ENCODE measurements at regions not wholly inside any gene's neighbourhood (a gene's known extent, or its start where the extent isn't known, plus 50 kb on each side); places are given as distances from the start of the nearest gene placed in this dataset.

DNA sequence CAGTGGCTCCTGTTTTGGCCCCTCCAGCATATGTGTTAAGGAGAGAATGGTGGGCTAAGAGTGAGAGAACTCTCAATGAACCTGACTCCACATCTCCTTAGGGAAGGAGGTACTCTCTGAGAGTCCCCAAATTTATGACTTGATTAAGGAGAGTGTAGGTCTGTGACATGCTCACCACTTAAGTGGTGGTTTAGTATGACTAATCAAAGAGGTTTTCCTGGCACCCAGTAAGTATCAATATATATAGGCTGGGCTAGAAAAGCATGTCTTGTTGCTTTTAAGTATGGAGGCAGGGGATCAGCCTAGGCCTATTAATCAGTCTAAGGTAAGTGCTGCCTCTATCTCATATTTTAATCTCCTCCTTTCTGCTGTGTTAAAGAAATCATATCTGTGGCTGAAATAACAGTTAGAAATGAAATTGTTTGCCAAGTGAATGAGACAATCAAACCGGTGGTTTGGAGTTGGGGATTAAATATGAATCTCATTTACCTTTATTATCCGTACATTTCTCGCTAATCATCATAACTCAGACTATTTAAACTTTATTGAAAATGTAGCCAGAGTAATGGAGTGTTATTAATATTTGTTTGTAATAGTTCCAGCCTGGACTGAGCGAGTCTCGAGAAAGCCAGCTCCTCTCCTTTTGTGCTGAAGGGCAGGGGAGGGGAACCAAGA, 107.7 kb upstream of the MEIS1 start:
- Histone ChIP-seq H3K4me3 (ENCODE audit: low read length in 2 of 2) (no peak overlapping the region), H3K36me3 (ENCODE audit: insufficient read depth, low read length) (no peaks in the 10 kb centered on the region), H3K27me3 (ENCODE audit: insufficient read depth, low read length) (no peaks in the 10 kb centered on the region), H3K4me1 (ENCODE audit: insufficient read depth, low read length) (no peaks in the 10 kb centered on the region), H3K27ac (ENCODE audit: low read depth, low read length) (no peak overlapping the region), H3K9me3 (ENCODE audit: control insufficient read depth in 1 of 2, low read length in 2 of 2) (no peaks in the 10 kb centered on the region)
- Mint-ChIP-seq H3K27ac (no peak overlapping the region), H3K27me3 (no peaks in the 10 kb centered on the region), H3K4me1 (no peaks in the 10 kb centered on the region), H3K4me3 (no peak overlapping the region), H3K36me3 (no peaks in the 10 kb centered on the region), H3K9me3 (peaks cover 0 to 5% (median 2%) of the 10 kb centered on the region in 8 donors)
- DNase-seq = no peak
- CTCF ChIA-PET (ENCODE audit: partially characterized antibody) = no interaction called here
- POLR2A ChIA-PET (ENCODE audit: partially characterized antibody) = no interaction called here
- intact Hi-C loops (cut with micrococcal nuclease) = no loop called here

DNA sequence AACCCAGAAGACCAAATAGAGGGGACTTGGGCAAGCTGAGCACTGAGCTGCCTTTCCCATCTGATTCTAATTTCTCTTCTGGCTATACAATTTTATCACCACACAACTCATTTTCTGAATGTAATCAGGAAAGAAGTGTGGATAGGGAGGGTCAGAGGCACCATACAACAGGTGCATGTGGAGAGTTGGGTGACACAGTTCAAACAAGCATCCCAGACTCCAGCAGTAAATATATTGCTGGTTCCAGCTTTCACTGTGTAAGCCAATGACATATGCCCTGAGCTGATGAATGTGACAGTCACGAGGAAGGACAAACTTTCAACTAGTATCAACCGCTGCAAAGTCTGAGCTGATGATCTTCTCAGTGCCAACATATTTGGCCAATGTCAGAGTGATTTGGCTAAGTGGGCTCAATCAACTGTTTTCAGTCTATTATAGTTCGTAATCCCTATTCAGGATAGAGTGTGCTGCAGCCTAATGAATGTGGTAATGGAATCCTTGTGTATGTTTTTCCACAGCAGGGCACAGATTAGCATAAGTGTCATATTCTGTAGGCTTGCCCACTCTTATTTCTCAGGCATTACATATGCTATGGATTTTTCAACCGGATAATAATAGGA, 109.9 kb upstream of the MEIS1 start:
- ChIA-PET POLR2A (ENCODE audit: partially characterized antibody) (no interaction called here), CTCF (ENCODE audit: partially characterized antibody) (no interaction called here)
- no peaks in the 10 kb centered on the region for H3K9me3 ChIP-seq (ENCODE audit: control insufficient read depth in 1 of 2, low read length in 2 of 2)
- no peak overlapping the region for H3K4me3 ChIP-seq (ENCODE audit: low read length in 2 of 2)
- intact Hi-C loops (cut with micrococcal nuclease) = no loop called here
- Mint-ChIP-seq H3K27ac (no peak overlapping the region), H3K27me3 (no peaks in the 10 kb centered on the region), H3K36me3 (no peaks in the 10 kb centered on the region), H3K4me3 (no peak overlapping the region), H3K9me3 (peaks cover 0 to 5% (median 4%) of the 10 kb centered on the region in 8 donors), H3K4me1 (no peaks in the 10 kb centered on the region)
- H3K27me3 ChIP-seq (ENCODE audit: insufficient read depth, low read length) = no peaks in the 10 kb centered on the region
- DNase-seq = no peak
- no peaks in the 10 kb centered on the region for H3K36me3 ChIP-seq (ENCODE audit: insufficient read depth, low read length)
- H3K27ac ChIP-seq (ENCODE audit: low read depth, low read length) = no peak overlapping the region
- H3K4me1 ChIP-seq (ENCODE audit: insufficient read depth, low read length) = no peaks in the 10 kb centered on the region

DNA sequence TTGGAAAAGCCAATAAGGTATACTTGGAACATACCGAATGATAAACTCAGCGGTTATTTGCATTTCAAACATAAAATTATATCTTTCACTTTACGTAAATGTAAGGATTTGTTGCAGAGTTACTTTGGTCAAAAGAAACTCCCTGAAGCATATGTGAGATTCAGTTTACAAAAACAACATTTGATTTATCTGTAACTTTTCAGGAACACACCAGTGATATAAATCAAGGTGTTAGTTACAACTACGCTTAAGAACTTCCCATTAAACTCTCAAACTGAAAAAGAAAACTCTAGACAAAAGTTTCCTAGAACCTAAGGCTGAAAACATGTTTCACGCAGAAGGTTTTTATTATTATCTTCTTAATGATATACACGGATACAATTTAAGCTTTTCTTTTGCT, 110.6 kb upstream of the MEIS1 start:
- H3K4me1 ChIP-seq (ENCODE audit: insufficient read depth, low read length) = no peaks in the 10 kb centered on the region
- intact Hi-C loops (cut with micrococcal nuclease) = no loop called here
- no peak for DNase-seq
- no peaks in the 10 kb centered on the region for H3K36me3 ChIP-seq (ENCODE audit: insufficient read depth, low read length)
- H3K36me3 Mint-ChIP-seq = no peaks in the 10 kb centered on the region
- H3K27me3 ChIP-seq (ENCODE audit: insufficient read depth, low read length) = no peaks in the 10 kb centered on the region
- no peak overlapping the region for H3K4me3 Mint-ChIP-seq
- H3K27ac Mint-ChIP-seq = no peak overlapping the region
- CTCF ChIA-PET (ENCODE audit: partially characterized antibody) = no interaction called here
- no peaks in the 10 kb centered on the region for H3K4me1 Mint-ChIP-seq
- POLR2A ChIA-PET (ENCODE audit: partially characterized antibody) = no interaction called here
- H3K27ac ChIP-seq (ENCODE audit: low read depth, low read length) = no peak overlapping the region
- H3K9me3 Mint-ChIP-seq = peaks cover 0 to 5% (median 2%) of the 10 kb centered on the region in 8 donors
- no peak overlapping the region for H3K4me3 ChIP-seq (ENCODE audit: low read length in 2 of 2)
- H3K9me3 ChIP-seq (ENCODE audit: control insufficient read depth in 1 of 2, low read length in 2 of 2) = no peaks in the 10 kb centered on the region
- H3K27me3 Mint-ChIP-seq = no peaks in the 10 kb centered on the region

DNA sequence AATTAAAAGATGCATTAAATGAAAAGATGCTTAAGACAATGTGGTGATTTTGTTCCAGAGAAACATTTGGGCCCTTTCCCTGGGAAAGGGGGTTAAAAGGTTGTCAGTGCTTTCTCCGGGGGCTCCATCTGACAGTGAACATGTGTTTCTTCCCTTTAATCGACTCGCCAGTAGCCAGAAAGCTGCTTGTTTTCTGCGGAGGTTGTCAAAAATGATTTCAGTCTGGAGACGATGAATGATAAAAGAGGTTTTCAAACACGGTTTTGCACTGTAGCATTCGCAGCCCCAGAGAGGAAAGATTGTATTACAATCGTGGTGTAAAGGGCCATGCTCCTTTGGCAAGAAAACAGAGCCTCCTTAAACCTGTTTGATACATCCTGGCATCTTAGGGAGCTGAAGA, 111.5 kb upstream of the MEIS1 start:
- Mint-ChIP-seq H3K27me3 (no peaks in the 10 kb centered on the region), H3K4me3 (no peak overlapping the region), H3K9me3 (peaks cover 0 to 5% (median 3%) of the 10 kb centered on the region in 8 donors), H3K36me3 (no peaks in the 10 kb centered on the region), H3K27ac (no peak overlapping the region), H3K4me1 (no peaks in the 10 kb centered on the region)
- no peaks in the 10 kb centered on the region for H3K9me3 ChIP-seq (ENCODE audit: control insufficient read depth in 1 of 2, low read length in 2 of 2)
- no peak overlapping the region for H3K4me3 ChIP-seq (ENCODE audit: low read length in 2 of 2)
- no peak overlapping the region for H3K27ac ChIP-seq (ENCODE audit: low read depth, low read length)
- no peaks in the 10 kb centered on the region for H3K4me1 ChIP-seq (ENCODE audit: insufficient read depth, low read length)
- intact Hi-C loops (cut with micrococcal nuclease) = no loop called here
- H3K27me3 ChIP-seq (ENCODE audit: insufficient read depth, low read length) = no peaks in the 10 kb centered on the region
- ChIA-PET CTCF (ENCODE audit: partially characterized antibody) (no interaction called here), POLR2A (ENCODE audit: partially characterized antibody) (no interaction called here)
- DNase-seq = no peak
- no peaks in the 10 kb centered on the region for H3K36me3 ChIP-seq (ENCODE audit: insufficient read depth, low read length)

DNA sequence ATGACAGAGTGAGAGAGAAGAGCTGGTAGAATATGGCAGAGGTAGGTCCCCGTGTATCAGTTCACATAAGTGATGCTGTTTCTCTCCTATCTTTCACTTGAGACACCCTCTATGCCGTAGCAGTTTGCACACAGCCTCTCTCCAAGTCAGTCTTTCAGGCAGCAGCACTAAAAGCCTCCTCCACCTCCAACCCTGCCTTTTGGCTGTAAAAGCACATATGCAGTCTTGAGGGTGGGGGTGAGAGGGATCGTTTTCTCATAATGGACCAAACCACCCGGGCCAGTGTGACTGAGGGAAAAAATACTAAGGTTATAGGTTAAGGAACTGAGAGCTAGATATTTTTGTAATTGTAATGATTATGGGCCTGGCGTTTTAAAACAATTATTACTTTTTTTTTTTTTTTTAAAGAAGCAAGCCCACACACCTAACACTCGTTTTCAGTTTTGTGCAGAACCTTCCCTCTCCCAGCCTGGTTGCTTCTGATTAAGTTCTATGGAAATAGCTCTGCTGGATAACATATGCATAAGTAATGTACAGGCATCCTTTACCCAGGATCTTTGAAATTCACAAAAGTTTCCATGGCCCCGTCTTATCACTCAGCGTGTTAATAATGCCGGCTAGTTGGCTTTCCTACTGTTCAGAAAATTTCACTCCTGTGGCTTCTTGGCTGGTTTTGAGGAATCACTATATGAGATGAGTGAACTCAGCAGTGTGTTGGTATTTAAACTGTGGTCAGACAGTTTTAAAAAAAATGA, 112.2 kb upstream of the MEIS1 start:
- no peak overlapping the region for H3K27ac Mint-ChIP-seq
- no peaks in the 10 kb centered on the region for H3K9me3 ChIP-seq (ENCODE audit: control insufficient read depth in 1 of 2, low read length in 2 of 2)
- peaks cover 0 to 5% (median 3%) of the 10 kb centered on the region in 8 donors for H3K9me3 Mint-ChIP-seq
- no peak overlapping the region for H3K4me3 Mint-ChIP-seq
- no peaks in the 10 kb centered on the region for H3K36me3 Mint-ChIP-seq
- intact Hi-C loops (cut with micrococcal nuclease) = no loop called here
- no peak for DNase-seq
- H3K27me3 ChIP-seq (ENCODE audit: insufficient read depth, low read length) = no peaks in the 10 kb centered on the region
- CTCF ChIA-PET (ENCODE audit: partially characterized antibody) = no interaction called here
- no peak overlapping the region for H3K4me3 ChIP-seq (ENCODE audit: low read length in 2 of 2)
- POLR2A ChIA-PET (ENCODE audit: partially characterized antibody) = no interaction called here
- no peaks in the 10 kb centered on the region for H3K36me3 ChIP-seq (ENCODE audit: insufficient read depth, low read length)
- H3K4me1 ChIP-seq (ENCODE audit: insufficient read depth, low read length) = no peaks in the 10 kb centered on the region
- no peaks in the 10 kb centered on the region for H3K27me3 Mint-ChIP-seq
- H3K27ac ChIP-seq (ENCODE audit: low read depth, low read length) = no peak overlapping the region
- no peaks in the 10 kb centered on the region for H3K4me1 Mint-ChIP-seq

DNA sequence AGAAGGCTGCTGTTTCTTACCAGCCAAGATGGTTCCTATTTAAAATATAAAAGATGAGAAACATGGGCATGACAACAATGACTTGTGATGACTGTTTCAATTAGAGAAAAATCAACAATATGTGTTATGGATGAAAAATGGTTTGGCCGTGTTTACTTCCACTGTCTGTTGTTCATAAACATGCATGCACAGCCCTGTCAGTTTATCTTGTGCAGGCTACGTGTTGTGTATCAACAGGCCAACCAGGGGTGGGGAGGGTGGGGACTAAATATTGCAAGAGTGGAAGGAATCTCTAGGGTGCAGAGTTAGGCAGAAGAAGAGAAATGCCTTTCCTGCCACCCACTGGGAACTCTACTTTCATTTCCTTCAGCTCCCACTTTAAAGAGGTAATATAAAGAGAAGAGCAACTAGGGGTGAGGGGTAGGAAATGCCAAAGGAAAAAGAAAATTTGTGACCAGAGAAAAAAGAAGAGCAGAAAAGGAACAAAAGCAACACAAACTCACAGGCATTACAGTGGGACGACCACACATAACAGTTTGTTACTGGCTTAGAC, 116.8 kb upstream of the MEIS1 start:
- POLR2A ChIA-PET (ENCODE audit: partially characterized antibody) = no interaction called here

DNA sequence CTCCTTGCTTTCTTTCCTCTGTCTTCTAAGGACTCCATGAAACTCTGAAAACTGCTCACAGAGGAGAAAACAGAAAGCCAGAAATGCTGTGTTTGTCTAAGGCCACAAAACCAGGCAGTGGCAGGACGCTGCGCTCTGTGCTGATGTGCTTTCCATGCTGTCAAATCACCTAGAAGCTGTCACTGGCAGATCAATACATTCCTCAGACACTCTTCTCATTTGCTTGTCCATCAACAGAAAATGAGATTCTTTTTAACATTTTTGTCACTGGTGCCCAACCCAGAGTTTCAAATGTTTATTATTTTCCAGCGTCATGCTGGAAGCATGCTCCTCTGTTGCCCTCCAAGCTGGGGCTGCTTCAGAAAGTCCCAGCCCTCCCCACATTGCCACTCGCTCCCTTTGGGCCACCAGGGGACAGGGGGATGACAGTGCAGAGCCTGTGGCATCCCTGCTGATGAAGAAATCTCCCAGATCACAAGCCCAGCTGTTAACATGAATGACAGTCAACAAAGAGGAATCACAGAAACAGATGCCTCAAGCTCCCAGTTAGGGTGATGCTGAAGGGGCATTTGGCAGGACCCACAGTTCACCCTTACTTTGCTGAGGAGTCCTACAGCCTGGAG, 117.5 kb upstream of the MEIS1 start:
- H3K36me3 Mint-ChIP-seq = no peaks in the 10 kb centered on the region
- no peaks in the 10 kb centered on the region for H3K9me3 ChIP-seq (ENCODE audit: control insufficient read depth in 1 of 2, low read length in 2 of 2)
- H3K27me3 ChIP-seq (ENCODE audit: insufficient read depth, low read length) = no peaks in the 10 kb centered on the region
- H3K27ac ChIP-seq (ENCODE audit: low read depth, low read length) = no peak overlapping the region
- H3K4me1 ChIP-seq (ENCODE audit: insufficient read depth, low read length) = no peaks in the 10 kb centered on the region
- ChIA-PET CTCF (ENCODE audit: partially characterized antibody) (no interaction called here), POLR2A (ENCODE audit: partially characterized antibody) (no interaction called here)
- H3K36me3 ChIP-seq (ENCODE audit: insufficient read depth, low read length) = no peaks in the 10 kb centered on the region
- intact Hi-C loops (cut with micrococcal nuclease) = no loop called here
- H3K27ac Mint-ChIP-seq = no peak overlapping the region
- no peaks in the 10 kb centered on the region for H3K4me1 Mint-ChIP-seq
- no peak overlapping the region for H3K4me3 ChIP-seq (ENCODE audit: low read length in 2 of 2)
- no peaks in the 10 kb centered on the region for H3K27me3 Mint-ChIP-seq
- DNase-seq = no peak
- H3K4me3 Mint-ChIP-seq = no peak overlapping the region
- peaks cover 0 to 12% (median 5%) of the 10 kb centered on the region in 8 donors for H3K9me3 Mint-ChIP-seq

More for the DNA sequence above, 116.8 kb upstream of the MEIS1 start:
- Mint-ChIP-seq H3K4me3 (no peak overlapping the region), H3K4me1 (no peaks in the 10 kb centered on the region), H3K27ac (no peak overlapping the region), H3K9me3 (peaks cover 0 to 8% (median 2%) of the 10 kb centered on the region in 8 donors), H3K27me3 (no peaks in the 10 kb centered on the region), H3K36me3 (no peaks in the 10 kb centered on the region)
- intact Hi-C loops (cut with micrococcal nuclease) = no loop called here
- H3K36me3 ChIP-seq (ENCODE audit: insufficient read depth, low read length) = no peaks in the 10 kb centered on the region
- no peaks in the 10 kb centered on the region for H3K9me3 ChIP-seq (ENCODE audit: control insufficient read depth in 1 of 2, low read length in 2 of 2)
- H3K27me3 ChIP-seq (ENCODE audit: insufficient read depth, low read length) = no peaks in the 10 kb centered on the region
- no peak overlapping the region for H3K27ac ChIP-seq (ENCODE audit: low read depth, low read length)
- CTCF ChIA-PET (ENCODE audit: partially characterized antibody) = no interaction called here
- H3K4me1 ChIP-seq (ENCODE audit: insufficient read depth, low read length) = no peaks in the 10 kb centered on the region
- no peak overlapping the region for H3K4me3 ChIP-seq (ENCODE audit: low read length in 2 of 2)
- no peak for DNase-seq

Data from CD4-positive, alpha-beta memory T cell (primary cell).